Liver (tissue), 3 donors: ENCODE measurements at regions not wholly inside any gene's neighbourhood (a gene's known extent, or its start where the extent isn't known, plus 50 kb on each side); places are given as distances from the start of the nearest gene placed in this dataset.

ENCODE experiments used
- EGR1 ChIP-seq, 2 donors: IDR thresholded peaks; 2 replicates each; pipeline ENCODE4 v1.6.1; 2016 to 2018; ENCODE audit warnings: antibody characterized with exemption in 2 of 2, low read depth in 2 of 2
- GABPA ChIP-seq, 2 donors: IDR thresholded peaks in 1 of 2; conservative IDR thresholded peaks in 1 of 2; 2 replicates each; pipeline ENCODE4 v1.6.1; 2016; ENCODE audit warnings: antibody characterized with exemption in 2 of 2, mild to moderate bottlenecking in 1 of 2, moderate library complexity in 1 of 2
- JUND ChIP-seq, 2 donors: IDR thresholded peaks; 2 replicates each; pipeline ENCODE4 v1.6.1; 2016; ENCODE audit warnings: antibody characterized with exemption in 2 of 2
- NR2F2 ChIP-seq: IDR thresholded peaks from 2 replicates; pipeline ENCODE4 v1.6.1; 2016; ENCODE audit warnings: antibody characterized with exemption
- RAD21 ChIP-seq, 2 donors: IDR thresholded peaks; 2 replicates each; pipeline ENCODE4 v1.6.1; 2016; ENCODE audit warnings: antibody characterized with exemption in 2 of 2, mild to moderate bottlenecking in 2 of 2
- RXRA ChIP-seq, 2 donors: IDR thresholded peaks; 2 replicates each; pipeline ENCODE4 v1.6.1; 2017 to 2018; ENCODE audit warnings: antibody characterized with exemption in 2 of 2, mild to moderate bottlenecking in 1 of 2
- SP1 ChIP-seq: IDR thresholded peaks from 2 replicates; pipeline ENCODE4 v1.6.1; 2018; ENCODE audit warnings: antibody characterized with exemption, mild to moderate bottlenecking
- TAF1 ChIP-seq: conservative IDR thresholded peaks from 2 replicates; pipeline ENCODE4 v1.6.1; 2016; ENCODE audit warnings: antibody characterized with exemption, mild to moderate bottlenecking
- YY1 ChIP-seq: IDR thresholded peaks from 2 replicates; pipeline ENCODE4 v1.6.1; 2016; ENCODE audit warnings: antibody characterized with exemption, mild to moderate bottlenecking
- TF ChIP-seq, protein P1 (sequence below): IDR thresholded peaks from 2 replicates; pipeline ENCODE4 v1.6.1; 2016; ENCODE audit warnings: antibody characterized with exemption, mild to moderate bottlenecking
- TF ChIP-seq, protein P2 (sequence below): fragments of 150-350 bp; IDR thresholded peaks from 2 replicates; pipeline ENCODE4 v1.5.1; 2017; ENCODE audit warnings: improper control_type of control experiment, low read depth, low read length; ENCODE audit not compliant: missing input control
- TF ChIP-seq, protein P3 (sequence below): IDR thresholded peaks from 2 replicates; pipeline ENCODE4 v1.6.1; 2016; ENCODE audit warnings: antibody characterized with exemption
- TF ChIP-seq, protein P4 (sequence below): IDR thresholded peaks from 2 replicates; pipeline ENCODE4 v1.6.1; 2016; ENCODE audit warnings: antibody characterized with exemption
- TF ChIP-seq, protein P5 (sequence below): IDR thresholded peaks from 2 replicates; pipeline ENCODE4 v1.6.1; 2016; ENCODE audit warnings: antibody characterized with exemption
- donor health status: healthy.
- donor health status: healthy.

DNA sequence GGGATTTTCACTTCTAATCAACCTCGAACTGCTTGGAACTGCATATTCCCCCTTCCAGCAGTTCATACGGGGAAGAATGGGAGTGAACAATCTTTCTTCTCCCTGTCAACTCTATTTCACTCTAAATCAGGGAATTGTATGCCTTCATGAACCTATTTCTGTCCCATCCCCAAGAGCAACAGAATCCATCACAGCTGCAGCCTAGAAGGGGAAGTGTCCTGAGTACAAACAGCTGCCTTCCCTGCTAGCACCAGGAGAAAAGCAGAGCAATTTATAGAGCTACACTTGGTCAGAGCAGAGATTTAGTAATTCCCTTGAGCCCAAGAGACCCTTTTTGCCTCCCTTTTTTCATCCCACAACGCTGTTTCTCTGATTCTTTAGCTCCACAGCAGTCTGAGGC is 208.4 kb downstream of the ADGRG6 start:
- TF ChIP-seq, protein P1, sequence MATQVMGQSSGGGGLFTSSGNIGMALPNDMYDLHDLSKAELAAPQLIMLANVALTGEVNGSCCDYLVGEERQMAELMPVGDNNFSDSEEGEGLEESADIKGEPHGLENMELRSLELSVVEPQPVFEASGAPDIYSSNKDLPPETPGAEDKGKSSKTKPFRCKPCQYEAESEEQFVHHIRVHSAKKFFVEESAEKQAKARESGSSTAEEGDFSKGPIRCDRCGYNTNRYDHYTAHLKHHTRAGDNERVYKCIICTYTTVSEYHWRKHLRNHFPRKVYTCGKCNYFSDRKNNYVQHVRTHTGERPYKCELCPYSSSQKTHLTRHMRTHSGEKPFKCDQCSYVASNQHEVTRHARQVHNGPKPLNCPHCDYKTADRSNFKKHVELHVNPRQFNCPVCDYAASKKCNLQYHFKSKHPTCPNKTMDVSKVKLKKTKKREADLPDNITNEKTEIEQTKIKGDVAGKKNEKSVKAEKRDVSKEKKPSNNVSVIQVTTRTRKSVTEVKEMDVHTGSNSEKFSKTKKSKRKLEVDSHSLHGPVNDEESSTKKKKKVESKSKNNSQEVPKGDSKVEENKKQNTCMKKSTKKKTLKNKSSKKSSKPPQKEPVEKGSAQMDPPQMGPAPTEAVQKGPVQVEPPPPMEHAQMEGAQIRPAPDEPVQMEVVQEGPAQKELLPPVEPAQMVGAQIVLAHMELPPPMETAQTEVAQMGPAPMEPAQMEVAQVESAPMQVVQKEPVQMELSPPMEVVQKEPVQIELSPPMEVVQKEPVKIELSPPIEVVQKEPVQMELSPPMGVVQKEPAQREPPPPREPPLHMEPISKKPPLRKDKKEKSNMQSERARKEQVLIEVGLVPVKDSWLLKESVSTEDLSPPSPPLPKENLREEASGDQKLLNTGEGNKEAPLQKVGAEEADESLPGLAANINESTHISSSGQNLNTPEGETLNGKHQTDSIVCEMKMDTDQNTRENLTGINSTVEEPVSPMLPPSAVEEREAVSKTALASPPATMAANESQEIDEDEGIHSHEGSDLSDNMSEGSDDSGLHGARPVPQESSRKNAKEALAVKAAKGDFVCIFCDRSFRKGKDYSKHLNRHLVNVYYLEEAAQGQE: no peak
- TF ChIP-seq TAF1 (no peak), RAD21 (IDR thresholded peaks at IDR 0.05) (no peak), NR2F2 (no peak), YY1 (no peak), SP1 (no peak), RXRA (IDR thresholded peaks at IDR 0.05) (no peak), EGR1 (IDR thresholded peaks at IDR 0.05; ENCODE audit: low read depth in 2 of 2) (no peak), JUND (IDR thresholded peaks at IDR 0.05) (no peak), GABPA (IDR thresholded peaks at IDR 0.05 in 1 of 2, conservative IDR thresholded peaks at IDR 0.05 in 1 of 2) (no peak)
- TF ChIP-seq, protein P2, sequence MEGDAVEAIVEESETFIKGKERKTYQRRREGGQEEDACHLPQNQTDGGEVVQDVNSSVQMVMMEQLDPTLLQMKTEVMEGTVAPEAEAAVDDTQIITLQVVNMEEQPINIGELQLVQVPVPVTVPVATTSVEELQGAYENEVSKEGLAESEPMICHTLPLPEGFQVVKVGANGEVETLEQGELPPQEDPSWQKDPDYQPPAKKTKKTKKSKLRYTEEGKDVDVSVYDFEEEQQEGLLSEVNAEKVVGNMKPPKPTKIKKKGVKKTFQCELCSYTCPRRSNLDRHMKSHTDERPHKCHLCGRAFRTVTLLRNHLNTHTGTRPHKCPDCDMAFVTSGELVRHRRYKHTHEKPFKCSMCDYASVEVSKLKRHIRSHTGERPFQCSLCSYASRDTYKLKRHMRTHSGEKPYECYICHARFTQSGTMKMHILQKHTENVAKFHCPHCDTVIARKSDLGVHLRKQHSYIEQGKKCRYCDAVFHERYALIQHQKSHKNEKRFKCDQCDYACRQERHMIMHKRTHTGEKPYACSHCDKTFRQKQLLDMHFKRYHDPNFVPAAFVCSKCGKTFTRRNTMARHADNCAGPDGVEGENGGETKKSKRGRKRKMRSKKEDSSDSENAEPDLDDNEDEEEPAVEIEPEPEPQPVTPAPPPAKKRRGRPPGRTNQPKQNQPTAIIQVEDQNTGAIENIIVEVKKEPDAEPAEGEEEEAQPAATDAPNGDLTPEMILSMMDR: no peak
- TF ChIP-seq, protein P3, sequence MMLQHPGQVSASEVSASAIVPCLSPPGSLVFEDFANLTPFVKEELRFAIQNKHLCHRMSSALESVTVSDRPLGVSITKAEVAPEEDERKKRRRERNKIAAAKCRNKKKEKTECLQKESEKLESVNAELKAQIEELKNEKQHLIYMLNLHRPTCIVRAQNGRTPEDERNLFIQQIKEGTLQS: no peak
- TF ChIP-seq, protein P4, sequence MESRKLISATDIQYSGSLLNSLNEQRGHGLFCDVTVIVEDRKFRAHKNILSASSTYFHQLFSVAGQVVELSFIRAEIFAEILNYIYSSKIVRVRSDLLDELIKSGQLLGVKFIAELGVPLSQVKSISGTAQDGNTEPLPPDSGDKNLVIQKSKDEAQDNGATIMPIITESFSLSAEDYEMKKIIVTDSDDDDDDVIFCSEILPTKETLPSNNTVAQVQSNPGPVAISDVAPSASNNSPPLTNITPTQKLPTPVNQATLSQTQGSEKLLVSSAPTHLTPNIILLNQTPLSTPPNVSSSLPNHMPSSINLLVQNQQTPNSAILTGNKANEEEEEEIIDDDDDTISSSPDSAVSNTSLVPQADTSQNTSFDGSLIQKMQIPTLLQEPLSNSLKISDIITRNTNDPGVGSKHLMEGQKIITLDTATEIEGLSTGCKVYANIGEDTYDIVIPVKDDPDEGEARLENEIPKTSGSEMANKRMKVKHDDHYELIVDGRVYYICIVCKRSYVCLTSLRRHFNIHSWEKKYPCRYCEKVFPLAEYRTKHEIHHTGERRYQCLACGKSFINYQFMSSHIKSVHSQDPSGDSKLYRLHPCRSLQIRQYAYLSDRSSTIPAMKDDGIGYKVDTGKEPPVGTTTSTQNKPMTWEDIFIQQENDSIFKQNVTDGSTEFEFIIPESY: no peak
- TF ChIP-seq, protein P5, sequence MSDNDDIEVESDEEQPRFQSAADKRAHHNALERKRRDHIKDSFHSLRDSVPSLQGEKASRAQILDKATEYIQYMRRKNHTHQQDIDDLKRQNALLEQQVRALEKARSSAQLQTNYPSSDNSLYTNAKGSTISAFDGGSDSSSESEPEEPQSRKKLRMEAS: no peak
